Endothelial cell of umbilical vein (primary cell): ENCODE measurements at regions not wholly inside any gene's neighbourhood (a gene's known extent, or its start where the extent isn't known, plus 50 kb on each side); places are given as distances from the start of the nearest gene placed in this dataset.

Experiments
- CTCF ChIP-seq, 2 donors: IDR thresholded peaks; 1 replicate in 1 of 2; 2 replicates in 1 of 2; pipeline ENCODE4 v1.5.1; 2011; ENCODE audit warnings: low read length in 2 of 2, mild to moderate bottlenecking in 2 of 2, moderate library complexity in 2 of 2, control low read depth in 1 of 2, inconsistent platforms in 1 of 2, low read depth in 1 of 2; ENCODE audit not compliant: insufficient read depth in 1 of 2; ENCODE audit errors: extremely low read depth in 1 of 2
- EZH2 ChIP-seq: IDR thresholded peaks from 2 replicates; pipeline ENCODE4 v1.6.1; 2012; ENCODE audit warnings: borderline replicate concordance, low read depth, mild to moderate bottlenecking, moderate library complexity, low read length, inconsistent platforms; ENCODE audit not compliant: severe bottlenecking
- FOS ChIP-seq: IDR thresholded peaks from 2 replicates; pipeline ENCODE4 v1.6.1; 2011; ENCODE audit warnings: mild to moderate bottlenecking, low read length, moderate library complexity, borderline replicate concordance; ENCODE audit not compliant: insufficient read depth
- GATA2 ChIP-seq: IDR thresholded peaks from 2 replicates; pipeline ENCODE4 v1.7.0; 2011; ENCODE audit warnings: low read depth, mild to moderate bottlenecking, moderate library complexity, mixed read lengths, low read length; ENCODE audit not compliant: insufficient read length, insufficient read depth
- JUN ChIP-seq: IDR thresholded peaks from 2 replicates; pipeline ENCODE4 v1.6.1; 2011; ENCODE audit warnings: borderline replicate concordance, low read depth; ENCODE audit not compliant: insufficient read length, insufficient read depth
- MAX ChIP-seq: IDR thresholded peaks from 2 replicates; pipeline ENCODE4 v1.6.1; 2011; ENCODE audit not compliant: insufficient read depth, insufficient read length
- MYC ChIP-seq: IDR thresholded peaks from one replicate; pipeline ENCODE4 v1.6.1; 2011; ENCODE audit warnings: mild to moderate bottlenecking, low read depth, low read length
- POLR2A ChIP-seq: IDR thresholded peaks from 2 replicates; pipeline ENCODE4 v1.6.1; 2012; ENCODE audit warnings: low read depth, mild to moderate bottlenecking, control low read depth, low read length
- POLR2AphosphoS5 ChIP-seq: IDR thresholded peaks from 2 replicates; pipeline ENCODE4 v1.6.1; 2012; ENCODE audit warnings: low read depth, mild to moderate bottlenecking, control low read depth, low read length, moderate library complexity; ENCODE audit not compliant: insufficient read depth

GRCh38 chr6:141351721-141352120 lies 781.0 kb upstream of the GJE1 start:
- TF ChIP-seq POLR2A (no peak), CTCF (IDR thresholded peaks at IDR 0.05; ENCODE audit: extremely low read depth in 1 of 2, insufficient read depth in 1 of 2, low read depth in 1 of 2, low read length in 2 of 2) (no peak), MYC (no peak), EZH2 (no peak), JUN (no peak), GATA2 (no peak), MAX (no peak), FOS (no peak), POLR2AphosphoS5 (no peak)
